ENCODE measurements at regions not wholly inside any gene's neighbourhood (a gene's known extent, or its start where the extent isn't known, plus 50 kb on each side); places are given as distances from the start of the nearest gene placed in this dataset.

- TF ChIP-seq EZH2 (optimal IDR thresholded peaks at IDR 0.05; ENCODE audit: low read depth, low read length) (no peak), CTCF (IDR thresholded peaks at IDR 0.05; ENCODE audit: low read length) (no peak), EZH2phosphoT487 (IDR thresholded peaks at IDR 0.05; ENCODE audit: low read length) (no peak)
These were observed 755.2 kb upstream of the ACO1 start for GRCh38 chr9:31629292-31629691.
